DMS114 treated with DMSO at 0.1 percent for 48 hours (cell line): ENCODE measurements at regions not wholly inside any gene's neighbourhood (a gene's known extent, or its start where the extent isn't known, plus 50 kb on each side); places are given as distances from the start of the nearest gene placed in this dataset.

Source experiments
- DNase-seq: peaks from one replicate; lab custom pipeline; 2025; ENCODE audit not compliant: unreplicated experiment; lab: John Stamatoyannopoulos, UW

GRCh38 chr5:144581044-144581443 is 410.4 kb downstream of the KCTD16 start:
- DNase-seq = no peak

GRCh38 chr5:144577676-144578075 is 407.0 kb downstream of the KCTD16 start:
- DNase-seq = no peak

GRCh38 chr5:144575736-144576135 is 405.1 kb downstream of the KCTD16 start:
- no peak for DNase-seq

GRCh38 chr5:144567421-144567780 is 396.7 kb downstream of the KCTD16 start:
- DNase-seq = no peak

- no peak for DNase-seq
Measured at GRCh38 chr5:144566747-144567420, 396.2 kb downstream of the KCTD16 start.

- no peak for DNase-seq
Measured at GRCh38 chr5:144549580-144549979, 378.9 kb downstream of the KCTD16 start.

- DNase-seq = no peak
Measured at GRCh38 chr5:144548936-144549335, 378.3 kb downstream of the KCTD16 start.

GRCh38 chr5:144547098-144547499 is 376.4 kb downstream of the KCTD16 start:
- DNase-seq = no peak

- DNase-seq = no peak
Measured at GRCh38 chr5:144538845-144539244, 368.2 kb downstream of the KCTD16 start.
